PC-9 (cell line): ENCODE measurements at regions not wholly inside any gene's neighbourhood (a gene's known extent, or its start where the extent isn't known, plus 50 kb on each side); places are given as distances from the start of the nearest gene placed in this dataset.
"Not testable (repeated sequence)": the region's sequence is repeated elsewhere in the genome, so short reads cannot be mapped to it uniquely, and the experiment has no call there.

Source experiments
- BruUV-seq: library from RNA; stranded (reverse); fragments of 400-500 nt; replicated peaks from 2 replicates; lab custom pipeline; 2021; lab: Mats Ljungman, UMichigan
- CTCF ChIA-PET: fragments of 300-600 bp; sonication (Branson Sonifier 250); formaldehyde crosslinking; loops from one replicate; lab custom pipeline; 2022; ENCODE audit warnings: antibody characterized with exemption; lab: Charles Lee
- POLR2A ChIA-PET: fragments of 300-600 bp; sonication (Branson Sonifier 250); formaldehyde crosslinking; loops from one replicate; lab custom pipeline; 2022; ENCODE audit warnings: antibody characterized with exemption; ENCODE audit not compliant: unreplicated experiment; lab: Charles Lee
- DNase-seq, 2 experiments: peaks; one replicate each; pipeline versions ENCODE4 v3.0.0 to v3.0.0-alpha.2; 2015 to 2022; ENCODE audit warnings: mixed read lengths in 1 of 2
- H2AFZ ChIP-seq: fragments of 200-600 bp; sonication (generic); 2 replicates; pipeline ENCODE4 v1.8.1; 2017; ENCODE audit warnings: antibody characterized with exemption
- H3F3A ChIP-seq: fragments of 200-600 bp; sonication (generic); 2 replicates; pipeline ENCODE4 v1.8.1; 2017; ENCODE audit warnings: antibody characterized with exemption, mild to moderate bottlenecking, low read depth; ENCODE audit not compliant: insufficient read depth
- H3K27ac ChIP-seq: fragments of 200-600 bp; sonication (generic); 2 replicates; pipeline ENCODE4 v1.6.1; 2016; ENCODE audit warnings: mixed run types
- H3K27me3 ChIP-seq: fragments of 200-600 bp; sonication (generic); 2 replicates; pipeline ENCODE4 v1.6.1; 2016; ENCODE audit warnings: low read depth, mixed run types; ENCODE audit not compliant: insufficient read depth
- H3K36me3 ChIP-seq: fragments of 200-600 bp; sonication (generic); 2 replicates; pipeline ENCODE4 v1.6.1; 2016; ENCODE audit warnings: low read depth, mixed run types
- H3K4me1 ChIP-seq: fragments of 200-600 bp; sonication (generic); replicated peaks from 2 replicates; pipeline ENCODE4 v1.6.1; 2016; ENCODE audit warnings: mixed run types; ENCODE audit not compliant: insufficient read depth
- H3K4me2 ChIP-seq: fragments of 200-600 bp; sonication (generic); 2 replicates; pipeline ENCODE4 v1.6.1; 2017; ENCODE audit warnings: mixed run types
- H3K4me3 ChIP-seq: fragments of 200-600 bp; sonication (generic); 2 replicates; pipeline ENCODE4 v1.6.1; 2016; ENCODE audit warnings: mixed run types
- H3K79me2 ChIP-seq: fragments of 200-600 bp; sonication (generic); 2 replicates; pipeline ENCODE4 v1.6.1; 2017; ENCODE audit warnings: low read depth, mixed run types
- H3K9me2 ChIP-seq: fragments of 200-600 bp; sonication (generic); 2 replicates; pipeline ENCODE4 v1.8.1; 2017; ENCODE audit warnings: mild to moderate bottlenecking; ENCODE audit not compliant: insufficient read depth
- H3K9me3 ChIP-seq: fragments of 200-600 bp; sonication (generic); 2 replicates; pipeline ENCODE4 v1.8.1; 2016; ENCODE audit warnings: low read depth; ENCODE audit not compliant: insufficient read depth
- H4K20me1 ChIP-seq: fragments of 200-600 bp; sonication (generic); 2 replicates; pipeline ENCODE4 v1.8.1; 2017; ENCODE audit not compliant: insufficient read depth
- CTCF ChIP-seq: fragments of 200-600 bp; sonication (generic); conservative IDR thresholded peaks from 2 replicates; pipeline ENCODE4 v1.6.1; 2017; ENCODE audit warnings: mixed run types, antibody characterized with exemption, mild to moderate bottlenecking, moderate library complexity
- EZH2 ChIP-seq: fragments of 200-600 bp; sonication (generic); IDR thresholded peaks from 2 replicates; pipeline ENCODE4 v1.8.0; 2017; ENCODE audit warnings: antibody characterized with exemption, low read depth
- intact Hi-C: fragments of 100-400 bp; cut with micrococcal nuclease; formaldehyde crosslinking; loops from one replicate; pipeline ENCODE4 v1.10.0; 2022; ENCODE audit not compliant: unreplicated experiment

GRCh38 chr20:25987073-25987927 is 290.6 kb upstream of the ZNF337 start:
- CTCF ChIA-PET: no interaction called here
- H3K4me1 ChIP-seq: no peaks in the 10 kb centered on the region
- no peaks in the 10 kb centered on the region for H3K27me3 ChIP-seq
- POLR2A ChIA-PET: no interaction called here
- no peaks in the 10 kb centered on the region for H3K36me3 ChIP-seq
- H3K9me2 ChIP-seq: no peaks in the 10 kb centered on the region
- peak in 1 of 2 experiments; percentile 48 for DNase-seq
- intact Hi-C loops: no loop called here
- H3K27ac ChIP-seq: no peak overlapping the region
- H2AFZ ChIP-seq: no peak overlapping the region
- H4K20me1 ChIP-seq: no peaks in the 10 kb centered on the region
- BruUV-seq: no TSS peak
- H3K4me2 ChIP-seq: no peak overlapping the region
- TF ChIP-seq CTCF: no peak
- no peak for TF ChIP-seq EZH2
- no peaks in the 10 kb centered on the region for H3F3A ChIP-seq
- H3K79me2 ChIP-seq: no peaks in the 10 kb centered on the region
- no peaks in the 10 kb centered on the region for H3K9me3 ChIP-seq
- H3K4me3 ChIP-seq: no peak overlapping the region

- intact Hi-C loops: no loop called here
- Histone ChIP-seq H3K9me2 (no peaks in the 10 kb centered on the region), H4K20me1 (no peaks in the 10 kb centered on the region), H3K4me1 (no peaks in the 10 kb centered on the region), H2AFZ (no peak overlapping the region), H3K79me2 (no peaks in the 10 kb centered on the region), H3K9me3 (no peaks in the 10 kb centered on the region), H3K27me3 (no peaks in the 10 kb centered on the region), H3K4me3 (no peak overlapping the region), H3F3A (no peaks in the 10 kb centered on the region), H3K27ac (no peak overlapping the region), H3K36me3 (no peaks in the 10 kb centered on the region), H3K4me2 (no peak overlapping the region)
- DNase-seq: no peak
- TF ChIP-seq CTCF (no peak), EZH2 (no peak)
- ChIA-PET POLR2A (no interaction called here), CTCF (no interaction called here)
- no TSS peak for BruUV-seq
These were observed 288.9 kb upstream of the ZNF337 start for GRCh38 chr20:25985597-25985996.

- Histone ChIP-seq H3K9me2 (no peaks in the 10 kb centered on the region), H3K27ac (no peak overlapping the region), H3K4me1 (no peaks in the 10 kb centered on the region), H3K36me3 (no peaks in the 10 kb centered on the region), H3K4me3 (no peak overlapping the region), H3K27me3 (no peaks in the 10 kb centered on the region), H4K20me1 (no peaks in the 10 kb centered on the region), H3K79me2 (no peaks in the 10 kb centered on the region), H3K9me3 (no peaks in the 10 kb centered on the region), H2AFZ (no peak overlapping the region), H3F3A (no peaks in the 10 kb centered on the region), H3K4me2 (no peak overlapping the region)
- ChIA-PET CTCF (no interaction called here), POLR2A (no interaction called here)
- BruUV-seq: no TSS peak
- no peak for DNase-seq
- intact Hi-C loops: no loop called here
- no peak for TF ChIP-seq EZH2
- TF ChIP-seq CTCF: no peak
These were observed 288.3 kb upstream of the ZNF337 start for GRCh38 chr20:25984933-25985332.

GRCh38 chr20:25982701-25983100 is 286.0 kb upstream of the ZNF337 start:
- POLR2A ChIA-PET, H3K36me3 ChIP-seq, H4K20me1 ChIP-seq, H3K4me3 ChIP-seq, H3K9me2 ChIP-seq, CTCF ChIA-PET, H2AFZ ChIP-seq, H3K4me2 ChIP-seq, H3K27ac ChIP-seq, BruUV-seq, H3K4me1 ChIP-seq, H3K27me3 ChIP-seq, intact Hi-C loops, H3K9me3 ChIP-seq, H3K79me2 ChIP-seq, DNase-seq, H3F3A ChIP-seq: not testable (repeated sequence)

GRCh38 chr20:25978450-25979190 is 282.0 kb upstream of the ZNF337 start:
- H3K9me2 ChIP-seq, H3K27me3 ChIP-seq, H3K4me3 ChIP-seq, H3K79me2 ChIP-seq, intact Hi-C loops, H3K9me3 ChIP-seq, H3K4me1 ChIP-seq, POLR2A ChIA-PET, H3K27ac ChIP-seq, CTCF ChIA-PET, H3F3A ChIP-seq, H4K20me1 ChIP-seq, BruUV-seq, H3K36me3 ChIP-seq, H2AFZ ChIP-seq, H3K4me2 ChIP-seq, DNase-seq: not testable (repeated sequence)
